ENCODE measurements at regions not wholly inside any gene's neighbourhood (a gene's known extent, or its start where the extent isn't known, plus 50 kb on each side); places are given as distances from the start of the nearest gene placed in this dataset.

GRCh38 chr15:91472316-91472756 lies 372.3 kb downstream of the SV2B start:
- Histone ChIP-seq H3K27ac (ENCODE audit: low read length) (no peak overlapping the region), H3K4me1 (ENCODE audit: low read length) (no peaks in the 10 kb centered on the region), H3K36me3 (replicated peaks; ENCODE audit: low read depth, low read length) (no peaks in the 10 kb centered on the region), H3K9me3 (ENCODE audit: insufficient read depth, low read length) (no peaks in the 10 kb centered on the region), H2AFZ (ENCODE audit: low read depth, low read length) (no peak overlapping the region), H3K4me2 (ENCODE audit: low read length) (no peak overlapping the region), H4K20me1 (ENCODE audit: insufficient read depth, low read length) (no peaks in the 10 kb centered on the region), H3K79me2 (ENCODE audit: low read length) (no peaks in the 10 kb centered on the region), H3K9ac (ENCODE audit: low read length) (no peak overlapping the region), H3K27me3 (ENCODE audit: low read depth, low read length) (no peaks in the 10 kb centered on the region), H3K4me3 (ENCODE audit: low read length) (no peak overlapping the region)
- no peak for TF ChIP-seq EZH2phosphoT487 (IDR thresholded peaks at IDR 0.05; ENCODE audit: low read depth)
- no peak for TF ChIP-seq CTCF (IDR thresholded peaks at IDR 0.05; ENCODE audit: low read depth, low read length)

- Histone ChIP-seq H3K4me2 (ENCODE audit: low read length) (no peak overlapping the region), H4K20me1 (ENCODE audit: insufficient read depth, low read length) (no peaks in the 10 kb centered on the region), H3K9ac (ENCODE audit: low read length) (no peak overlapping the region), H3K27me3 (ENCODE audit: low read depth, low read length) (no peaks in the 10 kb centered on the region), H3K4me1 (ENCODE audit: low read length) (no peaks in the 10 kb centered on the region), H3K27ac (ENCODE audit: low read length) (no peak overlapping the region), H3K9me3 (ENCODE audit: insufficient read depth, low read length) (no peaks in the 10 kb centered on the region), H3K4me3 (ENCODE audit: low read length) (no peak overlapping the region), H3K79me2 (ENCODE audit: low read length) (no peaks in the 10 kb centered on the region), H2AFZ (ENCODE audit: low read depth, low read length) (no peak overlapping the region), H3K36me3 (replicated peaks; ENCODE audit: low read depth, low read length) (no peaks in the 10 kb centered on the region)
- no peak for TF ChIP-seq CTCF (IDR thresholded peaks at IDR 0.05; ENCODE audit: low read depth, low read length)
- TF ChIP-seq EZH2phosphoT487 (IDR thresholded peaks at IDR 0.05; ENCODE audit: low read depth): no peak
These were observed 374.0 kb downstream of the SV2B start for GRCh38 chr15:91473894-91474545.

GRCh38 chr15:91476861-91477260 lies 376.6 kb upstream of the SLCO3A1 start:
- Histone ChIP-seq H3K27ac (ENCODE audit: low read length) (no peak overlapping the region), H3K9ac (ENCODE audit: low read length) (no peak overlapping the region), H3K4me2 (ENCODE audit: low read length) (no peak overlapping the region), H3K36me3 (replicated peaks; ENCODE audit: low read depth, low read length) (no peaks in the 10 kb centered on the region), H4K20me1 (ENCODE audit: insufficient read depth, low read length) (no peaks in the 10 kb centered on the region), H3K4me1 (ENCODE audit: low read length) (no peaks in the 10 kb centered on the region), H3K79me2 (ENCODE audit: low read length) (no peaks in the 10 kb centered on the region), H3K9me3 (ENCODE audit: insufficient read depth, low read length) (no peaks in the 10 kb centered on the region), H2AFZ (ENCODE audit: low read depth, low read length) (no peak overlapping the region), H3K27me3 (ENCODE audit: low read depth, low read length) (no peaks in the 10 kb centered on the region), H3K4me3 (ENCODE audit: low read length) (no peak overlapping the region)
- TF ChIP-seq EZH2phosphoT487 (IDR thresholded peaks at IDR 0.05; ENCODE audit: low read depth) (no peak), CTCF (IDR thresholded peaks at IDR 0.05; ENCODE audit: low read depth, low read length) (no peak)

GRCh38 chr15:91478717-91479191 lies 374.8 kb upstream of the SLCO3A1 start:
- Histone ChIP-seq H3K9ac (ENCODE audit: low read length) (no peak overlapping the region), H3K79me2 (ENCODE audit: low read length) (no peaks in the 10 kb centered on the region), H3K27ac (ENCODE audit: low read length) (no peak overlapping the region), H3K4me3 (ENCODE audit: low read length) (no peak overlapping the region), H3K4me1 (ENCODE audit: low read length) (no peaks in the 10 kb centered on the region), H3K36me3 (replicated peaks; ENCODE audit: low read depth, low read length) (no peaks in the 10 kb centered on the region), H3K27me3 (ENCODE audit: low read depth, low read length) (no peaks in the 10 kb centered on the region), H2AFZ (ENCODE audit: low read depth, low read length) (no peak overlapping the region), H3K4me2 (ENCODE audit: low read length) (no peak overlapping the region), H3K9me3 (ENCODE audit: insufficient read depth, low read length) (no peaks in the 10 kb centered on the region), H4K20me1 (ENCODE audit: insufficient read depth, low read length) (no peaks in the 10 kb centered on the region)
- TF ChIP-seq EZH2phosphoT487 (IDR thresholded peaks at IDR 0.05; ENCODE audit: low read depth): no peak
- no peak for TF ChIP-seq CTCF (IDR thresholded peaks at IDR 0.05; ENCODE audit: low read depth, low read length)

Data from OCI-LY3 (cell line).